Jurkat, Clone E6-1 (cell line): ENCODE measurements at regions not wholly inside any gene's neighbourhood (a gene's known extent, or its start where the extent isn't known, plus 50 kb on each side); places are given as distances from the start of the nearest gene placed in this dataset.

Experiments used
- DNase-seq: peaks from one replicate; pipeline ENCODE4 v3.0.0-alpha.2; 2011; ENCODE audit warnings: low read depth, low spot score
- H3K4me3 ChIP-seq: 2 replicates; pipeline ENCODE4 v1.5.1; 2011; ENCODE audit warnings: mild to moderate bottlenecking, low read length, control low read depth, moderate library complexity

GRCh38 chr4:123919576-123920098 lies 523.0 kb downstream of the SPRY1 start:
- DNase-seq: no peak

GRCh38 chr4:123921339-123921738 lies 524.7 kb downstream of the SPRY1 start:
- no peak for DNase-seq
- H3K4me3 ChIP-seq: no peak overlapping the region

More at GRCh38 chr4:123919576-123920098, 523.0 kb downstream of the SPRY1 start:
- H3K4me3 ChIP-seq: no peak overlapping the region

- no peak overlapping the region for H3K4me3 ChIP-seq
Observed at GRCh38 chr4:123922847-123923246, 526.3 kb downstream of the SPRY1 start.

GRCh38 chr4:123924536-123924935 lies 527.9 kb downstream of the SPRY1 start:
- no peak overlapping the region for H3K4me3 ChIP-seq
- DNase-seq: no peak

More at GRCh38 chr4:123922847-123923246, 526.3 kb downstream of the SPRY1 start:
- DNase-seq: no peak

- H3K4me3 ChIP-seq: no peak overlapping the region
- DNase-seq: no peak
Observed at GRCh38 chr4:123929565-123929964, 533.0 kb downstream of the SPRY1 start.

- H3K4me3 ChIP-seq: no peak overlapping the region
- no peak for DNase-seq
Observed at GRCh38 chr4:123930996-123931395, 534.4 kb downstream of the SPRY1 start.

GRCh38 chr4:123934096-123934495 lies 537.5 kb downstream of the SPRY1 start:
- DNase-seq: no peak
- H3K4me3 ChIP-seq: no peak overlapping the region

- no peak overlapping the region for H3K4me3 ChIP-seq
- no peak for DNase-seq
Observed at GRCh38 chr4:123936621-123937043, 540.0 kb downstream of the SPRY1 start.

- no peak for DNase-seq
- no peak overlapping the region for H3K4me3 ChIP-seq
Observed at GRCh38 chr4:123937581-123937980, 541.0 kb downstream of the SPRY1 start.

- DNase-seq: no peak
- H3K4me3 ChIP-seq: no peak overlapping the region
Observed at GRCh38 chr4:123939621-123940020, 543.0 kb downstream of the SPRY1 start.

- DNase-seq: no peak
- H3K4me3 ChIP-seq: no peak overlapping the region
Observed at GRCh38 chr4:123940604-123941003, 544.0 kb downstream of the SPRY1 start.

GRCh38 chr4:123941306-123941705 lies 544.7 kb downstream of the SPRY1 start:
- DNase-seq: no peak
- no peak overlapping the region for H3K4me3 ChIP-seq

- no peak for DNase-seq
- H3K4me3 ChIP-seq: no peak overlapping the region
Observed at GRCh38 chr4:123943976-123944375, 547.4 kb downstream of the SPRY1 start.

GRCh38 chr4:123945301-123945700 lies 548.7 kb downstream of the SPRY1 start:
- DNase-seq: no peak
- H3K4me3 ChIP-seq: no peak overlapping the region

GRCh38 chr4:123950530-123950929 lies 553.9 kb downstream of the SPRY1 start:
- no peak overlapping the region for H3K4me3 ChIP-seq
- no peak for DNase-seq

GRCh38 chr4:123952530-123953274 lies 556.1 kb downstream of the SPRY1 start:
- no peak overlapping the region for H3K4me3 ChIP-seq
- DNase-seq: no peak

GRCh38 chr4:123953566-123953965 lies 557.0 kb downstream of the SPRY1 start:
- DNase-seq: no peak
- H3K4me3 ChIP-seq: no peak overlapping the region

GRCh38 chr4:123954220-123954619 lies 557.6 kb downstream of the SPRY1 start:
- H3K4me3 ChIP-seq: no peak overlapping the region
- DNase-seq: no peak

GRCh38 chr4:123955167-123955800 lies 558.7 kb downstream of the SPRY1 start:
- no peak for DNase-seq
- H3K4me3 ChIP-seq: no peak overlapping the region

GRCh38 chr4:123956204-123956603 lies 559.6 kb downstream of the SPRY1 start:
- no peak overlapping the region for H3K4me3 ChIP-seq
- no peak for DNase-seq
